ENCODE measurements at regions not wholly inside any gene's neighbourhood (a gene's known extent, or its start where the extent isn't known, plus 50 kb on each side); places are given as distances from the start of the nearest gene placed in this dataset.

DNA sequence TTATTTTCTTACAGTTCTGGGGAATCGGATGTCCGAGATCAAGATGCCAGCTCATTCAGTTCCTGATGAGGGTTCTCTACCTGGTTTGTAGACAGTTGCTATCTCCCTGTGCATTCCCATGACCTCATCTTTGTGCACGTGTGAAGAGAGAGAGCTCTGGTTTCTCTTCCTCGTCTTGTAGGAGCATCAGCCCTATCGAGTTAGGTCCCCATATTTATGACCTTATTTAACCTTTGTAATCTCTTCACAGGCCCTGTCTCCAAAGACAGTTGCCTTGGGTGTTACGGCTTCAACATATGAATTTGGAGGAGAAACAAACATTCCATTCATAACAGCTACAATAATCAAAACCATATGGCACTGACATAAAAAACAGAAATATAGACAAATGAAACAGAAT, 455.3 kb downstream of the HACE1 start:
- Histone ChIP-seq H3K27ac (no peak overlapping the region), H3K9me3 (replicated peaks in 1 of 3) (no peaks in the 10 kb centered on the region)
- TF ChIP-seq CTCF (IDR thresholded peaks at IDR 0.05) (no peak), POLR2A (IDR thresholded peaks at IDR 0.05) (no peak)

GRCh38 chr6:104402572-104402971, 457.1 kb downstream of the HACE1 start:
- TF ChIP-seq POLR2A (IDR thresholded peaks at IDR 0.05) (no peak), CTCF (IDR thresholded peaks at IDR 0.05) (no peak)
- Histone ChIP-seq H3K27me3 (no peaks in the 10 kb centered on the region), H3K4me3 (no peak overlapping the region), H3K27ac (no peak overlapping the region), H3K9me3 (replicated peaks in 1 of 3) (no peaks in the 10 kb centered on the region), H3K36me3 (replicated peaks in 1 of 2) (no peaks in the 10 kb centered on the region), H3K4me1 (replicated peaks in 1 of 2) (no peaks in the 10 kb centered on the region)
- DNase-seq, result no peak
- intact Hi-C loops (cut with DNase I), result no loop called here
- 47 to 71% (median 61%) methylated on average over 1 of the region's 1 CpG for WGBS, 4 donors

More for the DNA sequence above, 455.3 kb downstream of the HACE1 start:
- intact Hi-C loops (cut with DNase I), result no loop called here
- Histone ChIP-seq H3K27me3 (no peaks in the 10 kb centered on the region), H3K4me1 (replicated peaks in 1 of 2) (no peaks in the 10 kb centered on the region), H3K36me3 (replicated peaks in 1 of 2) (no peaks in the 10 kb centered on the region), H3K4me3 (no peak overlapping the region)
- WGBS, 4 donors, result 46 to 64% (median 57%) methylated on average over 6 of the region's 6 CpGs
- no peak for DNase-seq

DNA sequence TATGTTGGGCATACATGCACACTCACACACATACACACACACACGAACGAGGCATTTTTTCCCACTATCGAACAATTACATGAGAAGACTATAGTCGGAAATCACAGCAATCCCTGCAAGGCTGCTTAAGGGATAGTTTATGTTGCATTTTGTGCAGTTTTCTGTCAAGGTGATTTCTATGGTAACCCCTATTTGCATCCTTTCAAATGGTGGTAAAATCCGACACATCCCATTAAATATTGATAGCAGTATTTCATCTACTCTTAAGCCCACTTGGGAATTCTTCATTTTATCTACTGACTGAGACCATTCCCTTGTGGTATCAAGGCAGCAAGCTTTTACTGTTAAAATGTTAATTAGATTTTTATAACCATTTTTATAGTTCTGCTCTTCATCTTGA, 457.8 kb downstream of the HACE1 start:
- Histone ChIP-seq H3K4me1 (replicated peaks in 1 of 2) (no peaks in the 10 kb centered on the region), H3K4me3 (no peak overlapping the region), H3K36me3 (replicated peaks in 1 of 2) (no peaks in the 10 kb centered on the region), H3K27me3 (no peaks in the 10 kb centered on the region), H3K9me3 (replicated peaks in 1 of 3) (no peaks in the 10 kb centered on the region), H3K27ac (no peak overlapping the region)
- intact Hi-C loops (cut with DNase I), result no loop called here
- no peak for DNase-seq
- TF ChIP-seq POLR2A (IDR thresholded peaks at IDR 0.05) (no peak), CTCF (IDR thresholded peaks at IDR 0.05) (no peak)
- WGBS, 4 donors, result 75 to 90% (median 80%) methylated on average over 5 of the region's 5 CpGs

DNA sequence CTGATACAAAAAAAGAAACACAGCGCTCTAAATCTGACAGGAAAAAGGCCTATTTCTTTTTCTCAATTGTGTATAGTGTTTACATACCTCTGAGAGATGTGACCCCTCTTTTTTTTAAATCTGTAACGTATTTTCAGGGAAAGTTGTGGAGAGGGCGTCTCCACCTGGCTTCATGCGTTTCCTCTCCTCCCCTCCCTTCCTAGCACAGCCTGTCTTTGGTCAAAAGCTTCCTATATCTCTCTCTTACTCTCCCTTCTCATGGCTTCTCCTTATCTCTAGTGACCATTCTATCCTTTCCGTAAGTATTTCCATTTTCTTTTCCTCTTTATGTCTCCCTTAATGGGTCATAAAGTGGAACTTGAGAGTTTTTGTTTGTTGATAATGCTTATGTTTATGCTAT, 458.9 kb downstream of the HACE1 start:
- intact Hi-C loops (cut with DNase I), result no loop called here
- 59 to 75% (median 69%) methylated on average over 5 of the region's 5 CpGs for WGBS, 4 donors
- Histone ChIP-seq H3K4me1 (replicated peaks in 1 of 2) (no peaks in the 10 kb centered on the region), H3K36me3 (replicated peaks in 1 of 2) (no peaks in the 10 kb centered on the region), H3K27ac (no peak overlapping the region), H3K4me3 (no peak overlapping the region), H3K9me3 (replicated peaks in 1 of 3) (no peaks in the 10 kb centered on the region), H3K27me3 (no peaks in the 10 kb centered on the region)
- TF ChIP-seq CTCF (IDR thresholded peaks at IDR 0.05), result no peak
- TF ChIP-seq POLR2A (IDR thresholded peaks at IDR 0.05), result no peak
- no peak for DNase-seq
